HG03378 (cell line): ENCODE measurements at regions not wholly inside any gene's neighbourhood (a gene's known extent, or its start where the extent isn't known, plus 50 kb on each side); places are given as distances from the start of the nearest gene placed in this dataset.
"Not testable (repeated sequence)": the region's sequence is repeated elsewhere in the genome, so short reads cannot be mapped to it uniquely, and the experiment has no call there.

ENCODE experiments used
- ATAC-seq: cut with Tn5 transposase; IDR thresholded peaks from one replicate; pipeline ENCODE4 v1.9.1; 2021; ENCODE audit warnings: mild to moderate bottlenecking, moderate library complexity; ENCODE audit not compliant: unreplicated experiment

DNA sequence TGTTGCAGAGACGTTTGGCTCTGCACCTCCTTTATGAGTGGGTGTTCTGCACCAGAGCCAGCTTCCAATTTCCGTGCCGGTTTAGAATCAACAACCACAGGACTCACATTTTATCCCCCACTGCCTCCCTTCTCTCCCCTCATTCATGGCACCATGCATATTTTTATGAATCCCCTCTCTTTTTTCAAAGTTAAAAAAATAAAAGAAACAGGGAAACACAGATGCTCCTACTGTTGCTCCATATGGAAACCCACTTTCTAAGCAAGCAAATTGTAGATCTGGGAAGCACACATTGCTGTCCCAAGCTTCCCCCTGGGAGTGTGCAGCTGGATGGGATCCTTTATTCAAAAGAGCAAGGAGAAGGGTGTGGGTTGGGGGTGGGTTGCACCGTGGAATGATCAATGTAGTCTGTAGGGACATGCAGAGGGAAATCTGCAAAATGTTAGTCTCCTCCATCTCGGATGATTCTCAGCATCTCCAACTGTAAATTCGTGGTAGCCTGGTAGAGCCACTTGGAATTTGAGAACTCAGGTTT is 410.0 kb upstream of the ADAMTSL1 start:
- ATAC-seq: no peak

DNA sequence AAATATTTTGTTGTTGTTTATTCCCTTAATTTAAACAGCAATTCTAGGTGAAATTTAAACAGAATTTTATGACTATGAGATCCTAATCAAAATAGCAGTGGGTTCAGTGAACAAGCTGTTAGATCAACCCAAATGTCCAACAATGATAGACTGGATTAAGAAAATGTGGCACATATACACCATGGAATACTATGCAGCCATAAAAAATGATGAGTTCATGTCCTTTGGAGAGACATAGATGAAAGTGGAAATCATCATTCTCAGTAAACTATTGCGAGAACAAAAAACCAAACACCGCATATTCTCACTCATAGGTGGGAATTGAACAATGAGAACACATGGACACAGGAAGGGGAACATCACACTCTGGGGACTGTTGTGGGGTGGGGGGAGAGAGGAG is 407.3 kb upstream of the ADAMTSL1 start:
- ATAC-seq: not testable (repeated sequence)

DNA sequence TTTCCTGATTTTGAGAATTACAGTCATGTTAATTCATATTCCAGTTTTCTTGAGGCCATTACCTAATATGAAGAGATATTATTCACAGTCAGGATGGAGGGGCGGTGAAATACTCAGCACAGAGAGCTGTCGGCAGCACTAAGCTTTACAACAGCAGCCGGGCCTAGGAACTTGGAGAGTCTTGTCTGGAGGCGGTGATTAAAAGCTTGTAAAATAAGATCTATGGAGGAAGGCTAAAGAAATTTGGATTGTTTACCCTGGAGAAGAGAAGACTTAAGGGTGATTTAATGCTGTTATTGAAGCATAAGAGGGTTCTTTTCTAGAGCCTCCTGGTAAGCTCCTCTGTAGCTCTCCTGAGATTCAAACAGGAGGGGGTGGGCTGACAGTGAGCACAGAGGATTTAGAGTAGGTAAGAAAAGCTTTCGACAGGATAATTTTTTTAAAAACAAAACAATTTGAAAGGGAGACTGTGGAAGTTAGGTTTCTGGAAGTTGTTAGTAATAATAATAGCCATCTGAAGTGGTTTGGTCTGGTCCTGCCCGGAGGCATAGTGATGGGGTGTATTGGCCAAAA is 406.3 kb upstream of the ADAMTSL1 start:
- ATAC-seq: no peak

DNA sequence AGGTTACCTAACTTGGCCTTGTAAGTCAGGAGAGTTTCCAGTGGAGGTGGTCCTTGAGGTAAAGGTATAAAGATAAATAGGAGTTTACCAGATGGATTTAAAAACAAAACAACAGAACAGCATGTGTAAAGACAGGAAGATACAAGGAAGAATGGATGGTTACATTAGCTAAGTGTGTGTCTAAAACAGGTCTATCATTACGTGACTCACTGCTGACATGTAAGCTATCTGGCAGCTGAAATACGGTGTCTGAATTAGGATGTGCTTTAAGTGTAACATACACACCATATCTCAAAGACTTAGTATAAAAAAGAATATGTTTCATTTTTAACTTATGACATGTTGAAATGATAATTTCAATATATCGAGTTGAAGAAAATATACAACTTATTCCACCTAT is 405.1 kb upstream of the ADAMTSL1 start:
- no peak for ATAC-seq

DNA sequence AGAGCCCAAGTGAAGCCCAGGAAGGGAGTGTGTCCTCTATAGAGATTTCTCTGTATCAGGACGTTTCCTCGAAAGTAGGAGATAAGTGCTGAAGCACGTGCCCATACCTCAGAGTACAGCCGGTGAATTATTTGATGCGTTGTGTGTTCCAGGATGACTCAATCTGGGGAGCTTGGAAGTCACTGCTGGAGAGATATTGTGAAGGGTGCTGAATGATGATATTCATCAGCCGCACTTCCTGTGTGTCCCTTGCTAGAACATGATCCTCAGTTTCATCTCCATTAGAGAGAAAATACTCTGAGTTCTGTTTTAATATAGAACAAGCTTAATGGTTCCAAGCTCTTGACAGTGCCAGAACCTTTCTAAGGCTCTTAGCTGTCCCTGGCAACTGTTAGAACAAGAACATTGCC is 402.3 kb upstream of the ADAMTSL1 start:
- no peak for ATAC-seq

DNA sequence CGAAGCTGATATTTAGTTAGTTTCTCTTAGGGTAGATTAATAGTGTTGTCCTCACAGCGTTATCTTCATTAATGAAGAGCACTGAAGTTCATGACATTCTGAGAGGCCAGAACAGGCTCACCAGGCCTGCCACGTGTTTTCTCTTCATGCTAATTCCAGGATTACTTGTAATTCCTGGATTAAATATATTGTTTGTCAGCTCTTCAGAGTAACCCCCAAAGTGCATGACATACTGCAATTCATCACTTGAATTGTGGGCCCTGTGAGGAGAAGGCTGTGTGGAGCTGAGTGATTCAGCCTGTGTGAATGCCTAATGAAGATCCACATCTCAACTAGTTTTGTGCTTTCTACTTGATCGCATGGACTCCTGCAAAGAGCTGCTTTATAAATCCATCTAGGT is 401.0 kb upstream of the ADAMTSL1 start:
- no peak for ATAC-seq

DNA sequence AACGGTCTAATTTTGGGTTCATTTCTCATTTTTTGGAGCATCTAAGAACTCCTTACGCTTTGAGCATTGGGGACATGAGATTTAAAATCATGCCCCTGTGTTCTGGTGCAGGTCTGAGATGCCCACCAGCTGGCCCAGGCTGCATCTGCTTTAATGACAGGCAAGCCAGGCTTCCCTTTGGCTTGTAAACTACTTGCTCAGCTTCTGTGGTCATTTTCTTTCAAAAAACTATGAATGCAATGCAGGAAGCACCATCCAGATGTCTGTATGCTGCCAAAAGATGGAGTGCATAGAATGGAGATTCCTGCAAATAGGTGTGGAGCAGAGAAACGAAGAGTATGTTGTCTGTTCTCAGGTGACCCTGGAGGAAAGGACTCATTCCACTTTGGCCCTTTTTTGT is 399.9 kb upstream of the ADAMTSL1 start:
- ATAC-seq: no peak

DNA sequence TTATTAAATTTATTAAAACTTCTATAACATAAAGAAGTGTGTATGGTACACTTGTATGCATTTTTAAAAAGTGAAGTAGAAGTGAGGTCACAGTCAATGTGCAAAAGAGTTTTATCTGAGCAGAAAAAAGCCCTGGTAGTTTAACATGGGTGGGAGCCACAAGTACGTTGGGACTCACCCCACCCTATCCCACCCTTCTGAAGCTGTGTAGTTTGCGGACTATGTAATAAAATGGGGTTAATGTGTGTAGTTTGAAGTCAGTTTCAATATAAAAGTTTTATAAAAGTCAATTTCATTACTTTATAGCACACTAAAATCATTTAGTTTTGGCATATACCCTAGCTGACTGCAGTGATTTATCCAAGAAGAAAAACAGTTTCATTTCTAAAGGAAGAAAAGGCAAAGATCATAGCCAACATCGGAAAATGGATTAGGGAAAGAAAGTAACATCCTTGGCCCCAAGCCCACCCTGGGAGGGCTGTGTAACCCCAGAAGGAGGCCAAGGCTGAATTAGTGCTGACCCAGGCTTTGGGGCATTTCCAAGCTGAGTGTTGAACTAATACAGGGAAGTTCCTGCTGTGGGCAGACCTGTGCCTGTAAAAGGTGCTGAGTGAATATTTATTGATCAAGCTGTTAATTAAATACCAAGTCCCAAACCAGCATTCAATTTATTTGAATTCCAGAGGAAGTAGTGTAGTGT is 398.6 kb upstream of the ADAMTSL1 start:
- ATAC-seq: no peak

DNA sequence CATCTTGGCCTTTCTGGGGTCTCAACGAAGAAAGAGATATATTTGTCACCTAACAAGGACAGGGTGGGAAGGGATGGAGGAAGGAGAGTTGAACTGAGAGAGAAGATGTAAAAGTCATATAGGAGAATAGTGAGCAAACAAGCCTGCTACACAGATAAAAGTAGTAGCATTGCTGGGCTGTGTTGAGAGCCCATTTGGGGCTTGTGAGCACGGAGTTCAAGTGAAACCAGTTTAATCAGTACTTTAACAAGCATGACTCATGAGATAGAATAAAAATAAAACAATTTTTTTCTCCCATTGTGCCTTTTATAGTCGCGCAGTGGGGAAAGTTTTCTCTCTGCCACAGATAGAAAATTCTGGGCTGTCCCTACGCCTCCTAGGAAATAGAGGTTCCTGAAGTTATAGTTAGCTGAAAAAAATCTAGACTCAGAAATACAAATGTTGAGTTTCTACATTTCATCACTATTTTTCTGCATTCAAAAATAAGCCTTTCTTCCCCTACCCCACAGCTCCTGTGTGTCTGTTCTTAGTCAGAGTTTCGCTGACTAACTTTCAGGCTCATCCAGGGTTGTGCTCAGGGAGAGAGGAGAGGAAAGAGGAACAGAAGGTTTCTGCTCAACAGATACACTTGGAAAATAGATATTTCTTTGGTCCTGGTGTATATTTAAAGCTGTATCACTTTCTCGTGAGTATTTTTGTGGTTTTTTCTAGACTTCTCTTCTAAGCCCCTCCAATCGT is 395.8 kb upstream of the ADAMTSL1 start:
- no peak for ATAC-seq

DNA sequence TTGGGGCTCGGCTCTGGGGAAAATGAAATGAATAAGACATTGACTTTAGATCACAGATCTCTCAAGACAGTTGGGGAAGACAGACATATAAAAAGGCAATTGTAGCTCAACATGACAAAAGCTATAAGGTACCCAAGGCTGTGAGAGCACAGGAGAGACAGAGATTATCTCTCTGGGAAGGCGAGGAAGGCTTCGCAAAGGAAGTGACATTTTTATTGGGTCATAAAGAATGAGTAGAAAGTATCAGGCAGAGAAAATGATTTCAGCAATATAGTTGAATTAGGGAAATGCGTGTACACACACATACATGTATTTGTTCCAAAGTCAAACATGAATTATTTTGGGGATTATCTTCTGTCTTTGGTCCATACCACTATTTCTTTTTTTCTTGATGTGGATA is 381.8 kb upstream of the ADAMTSL1 start:
- no peak for ATAC-seq

DNA sequence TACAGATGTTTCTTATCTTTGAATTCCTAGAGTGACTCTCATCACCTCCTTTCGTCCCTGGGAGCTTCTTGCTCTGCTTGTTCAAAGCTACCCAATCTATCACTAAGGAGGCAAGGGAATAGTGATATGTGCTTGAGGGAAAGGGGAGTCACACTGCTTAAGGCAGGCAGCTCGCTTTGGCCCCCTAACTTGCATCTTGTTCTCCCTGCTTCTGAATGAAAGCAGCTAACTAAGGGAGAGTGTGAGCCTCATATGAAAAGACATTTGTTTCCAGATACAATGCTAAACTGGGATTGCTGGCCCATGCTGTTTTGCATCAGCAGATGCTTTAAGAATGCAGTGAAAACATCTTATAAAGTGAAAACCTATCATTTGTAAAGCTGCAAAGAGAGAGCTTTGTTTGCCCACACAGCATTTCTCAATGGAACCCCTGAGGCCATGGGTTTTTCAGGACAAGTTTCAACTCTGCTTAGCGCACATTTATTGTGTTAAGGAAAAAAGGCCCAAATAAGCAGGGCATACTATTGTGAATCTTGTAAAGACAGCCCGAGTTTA is 367.9 kb upstream of the ADAMTSL1 start:
- ATAC-seq: no peak

DNA sequence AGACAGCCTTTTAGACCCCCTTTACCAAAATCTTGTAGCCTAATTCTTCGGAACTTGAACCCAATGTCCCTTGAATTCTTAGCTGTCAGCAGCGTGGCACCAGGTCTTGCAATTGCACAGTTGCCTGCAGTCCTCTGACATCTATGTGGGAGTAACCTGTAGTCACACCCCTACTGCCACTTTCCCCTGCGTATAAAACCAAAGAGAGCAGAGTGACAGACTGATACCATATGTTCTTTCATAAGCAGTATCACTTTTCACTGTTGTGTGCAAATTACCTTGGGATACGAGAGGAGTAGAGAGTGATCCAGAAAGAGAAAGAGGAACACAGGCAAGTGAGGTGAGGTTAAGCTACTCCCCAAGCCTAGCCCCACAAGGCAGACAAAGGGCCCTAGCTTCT is 364.3 kb upstream of the ADAMTSL1 start:
- ATAC-seq: no peak

DNA sequence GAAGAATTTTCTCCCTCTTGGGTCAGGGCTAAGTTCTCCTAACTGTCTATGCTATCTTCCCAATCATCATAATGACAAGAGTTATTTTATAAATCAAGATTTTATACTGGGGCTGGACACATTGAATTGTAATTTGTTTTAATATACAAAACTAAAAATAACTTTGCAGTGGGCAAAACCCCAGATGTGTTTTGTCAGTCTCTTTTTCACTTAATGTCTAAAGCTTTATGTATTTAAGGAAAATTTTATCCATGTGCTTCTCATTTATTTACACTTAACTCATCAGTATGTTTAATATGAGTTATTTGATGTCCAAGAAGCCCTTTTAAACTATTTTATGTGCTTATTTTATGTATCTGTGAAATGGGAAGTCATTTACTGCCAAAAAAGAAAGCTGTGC is 362.8 kb upstream of the ADAMTSL1 start:
- no peak for ATAC-seq

DNA sequence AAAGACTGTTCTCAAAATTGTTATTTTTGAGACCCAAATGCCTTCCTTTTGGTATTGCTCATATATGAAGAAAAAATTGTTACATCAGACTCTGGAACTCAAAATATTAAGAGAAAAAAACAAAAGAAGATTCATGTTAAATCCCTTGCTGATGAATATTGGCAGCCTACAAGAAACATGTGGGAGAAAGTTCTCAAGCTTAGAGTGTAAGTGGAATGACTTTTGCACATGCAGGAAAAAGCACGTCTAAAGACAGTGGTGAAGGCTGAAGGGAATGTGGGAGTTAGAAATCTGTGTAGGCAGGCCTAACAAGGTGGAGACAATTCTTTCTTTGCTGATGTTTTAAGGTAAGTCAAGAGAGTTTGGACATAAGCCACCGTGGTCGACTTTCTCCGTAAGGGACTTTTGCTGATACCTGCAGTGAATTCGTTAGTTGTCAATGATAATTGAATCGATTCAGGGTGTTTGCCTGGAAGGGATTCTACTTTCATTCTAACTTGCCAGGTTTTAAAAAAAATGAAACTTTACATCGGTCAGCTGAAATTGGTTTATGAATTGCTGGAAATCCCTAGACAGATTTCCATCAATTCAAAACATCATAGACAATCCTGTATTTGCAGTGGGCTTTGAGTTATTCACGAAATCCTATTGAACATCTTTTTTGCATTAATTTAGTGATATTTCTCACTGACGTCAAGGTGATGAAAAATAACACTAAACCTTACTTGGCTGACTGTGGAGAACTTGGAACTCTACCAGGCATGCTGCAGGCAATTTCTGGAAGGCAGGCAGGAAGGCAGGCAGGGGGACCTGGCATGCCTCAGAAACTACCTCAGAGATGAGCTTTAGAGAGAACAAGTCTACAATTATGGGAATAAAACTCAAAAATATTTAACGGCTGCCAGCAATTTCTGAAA is 359.1 kb upstream of the ADAMTSL1 start:
- ATAC-seq: no peak

DNA sequence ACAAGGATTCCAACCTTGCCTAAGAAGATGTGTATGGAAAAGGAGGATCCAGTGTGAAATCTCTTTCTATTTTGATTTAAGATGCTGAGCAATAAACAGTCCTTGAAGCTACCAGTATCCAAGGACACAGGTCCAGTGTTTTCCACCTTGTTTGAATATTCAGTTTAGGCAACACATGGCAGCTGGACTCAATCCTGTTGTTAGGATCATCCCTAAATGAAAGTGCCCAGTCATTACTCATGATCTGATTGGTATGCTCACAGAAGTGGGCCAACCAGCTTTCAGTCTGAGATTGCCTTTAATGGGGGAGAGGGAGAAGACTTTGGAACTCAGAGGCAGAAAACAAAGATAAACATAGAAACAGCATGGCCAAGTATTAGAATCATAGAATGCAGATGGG is 355.7 kb upstream of the ADAMTSL1 start:
- ATAC-seq: no peak

DNA sequence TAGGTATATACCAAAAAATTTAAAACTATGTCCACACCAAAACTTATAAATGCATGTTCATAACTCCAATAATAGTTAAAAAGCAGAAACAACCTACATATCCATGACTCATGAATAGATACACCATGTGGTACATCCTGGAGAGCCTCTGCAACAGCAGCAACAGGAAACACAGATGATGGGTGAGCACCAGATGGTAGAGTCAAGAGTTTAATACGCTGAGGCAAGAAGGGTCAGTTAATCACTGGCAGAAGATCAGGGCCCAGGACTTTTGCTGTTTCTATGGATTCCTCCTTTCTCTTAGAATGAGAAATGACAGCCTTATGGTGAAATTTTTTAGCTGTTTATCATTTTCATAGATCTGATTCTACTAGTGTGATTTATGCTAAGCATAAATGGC is 351.8 kb upstream of the ADAMTSL1 start:
- ATAC-seq: no peak

DNA sequence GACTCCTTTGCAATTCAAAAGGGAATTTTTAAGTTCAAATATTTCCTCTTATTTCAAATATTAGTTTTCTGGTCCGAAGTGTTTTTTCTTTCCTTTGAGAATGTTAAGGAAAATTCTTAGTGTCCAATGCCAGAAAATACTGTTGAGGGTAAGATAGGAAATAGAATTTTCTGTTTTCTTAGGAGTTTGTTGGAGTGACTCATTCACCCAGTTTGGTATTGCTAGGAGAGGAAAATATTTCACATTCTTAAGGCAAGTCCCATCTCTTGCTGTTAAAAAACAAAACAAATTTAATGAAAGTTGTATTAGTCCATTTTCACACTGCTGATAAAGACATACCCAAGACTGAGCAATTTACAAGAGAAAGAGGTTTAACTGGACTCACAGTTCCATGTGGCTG is 349.2 kb upstream of the ADAMTSL1 start:
- ATAC-seq: no peak

DNA sequence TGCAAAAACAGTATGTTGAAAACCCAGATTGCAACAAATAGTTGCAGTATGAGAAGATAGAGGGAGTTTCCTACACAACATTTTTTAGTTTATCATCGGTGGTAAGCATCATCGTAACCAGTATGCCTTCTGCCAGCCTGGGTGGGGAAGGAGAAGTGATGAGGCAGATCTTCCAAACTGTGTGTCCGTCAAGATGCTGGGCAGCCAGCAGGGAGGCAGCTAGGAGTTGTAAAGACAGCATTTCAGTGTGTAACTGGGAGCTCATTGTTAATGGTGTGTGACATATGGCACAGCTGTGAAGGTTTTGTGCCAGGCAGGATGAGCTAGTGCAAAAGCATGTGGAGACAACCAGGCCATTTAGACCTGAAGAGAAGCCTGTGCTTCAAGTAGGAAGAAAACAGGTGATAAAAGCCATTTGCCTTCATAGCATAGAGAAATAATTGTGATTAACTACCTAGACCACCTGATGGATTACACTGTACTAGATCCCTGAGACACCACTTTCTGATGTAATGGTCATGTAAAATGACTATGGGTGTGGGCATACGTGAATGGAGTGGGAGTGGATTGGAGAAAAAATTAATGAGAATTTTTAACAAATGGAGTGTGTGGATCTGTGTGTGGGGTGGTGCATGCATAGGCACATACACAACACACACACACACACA is 347.0 kb upstream of the ADAMTSL1 start:
- no peak for ATAC-seq

DNA sequence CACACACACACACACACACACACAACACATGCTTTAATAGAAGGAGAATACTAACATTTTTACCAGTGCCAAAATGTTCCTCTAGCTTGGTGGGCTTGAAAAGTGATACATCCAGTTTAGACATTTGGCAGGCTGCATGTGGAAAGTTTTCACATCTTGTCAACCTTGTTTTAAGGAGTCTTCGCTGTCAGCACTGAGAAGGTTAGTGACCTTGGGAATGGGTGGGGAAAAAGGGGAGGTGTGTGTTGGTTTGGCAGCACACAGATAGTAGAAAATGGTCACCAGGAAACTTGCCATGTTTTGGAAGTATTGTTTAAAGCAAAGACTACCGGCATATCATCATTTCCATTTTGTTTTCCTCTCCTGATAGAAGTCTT is 346.5 kb upstream of the ADAMTSL1 start:
- ATAC-seq: no peak

DNA sequence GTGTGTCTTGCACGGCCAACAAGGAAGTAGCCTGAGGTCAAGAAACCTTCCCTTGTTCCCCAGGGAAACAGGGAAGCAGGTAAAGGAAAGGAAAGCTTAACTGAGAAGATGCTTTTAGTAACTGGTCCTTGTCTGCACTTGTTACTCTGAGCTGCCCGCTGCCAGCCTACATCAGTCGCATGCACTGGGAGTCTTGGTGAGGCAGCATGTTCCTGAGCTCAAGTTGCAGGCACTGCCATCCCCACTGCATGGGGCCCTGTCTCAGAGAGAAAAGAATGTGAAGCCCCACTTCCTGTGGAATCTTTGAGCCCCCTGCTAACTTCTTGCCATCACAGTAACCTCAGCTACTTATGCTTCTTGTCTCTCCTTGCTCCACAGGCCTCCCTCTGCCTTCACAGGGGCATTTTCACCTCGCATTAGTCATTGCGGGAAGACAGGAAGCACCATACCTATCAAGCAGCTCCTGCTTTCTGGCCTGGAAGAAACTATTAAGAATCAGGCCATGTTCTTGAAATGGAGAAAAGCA is 344.1 kb upstream of the ADAMTSL1 start:
- no peak for ATAC-seq
